Erythroblast (primary cell): ENCODE measurements at regions not wholly inside any gene's neighbourhood (a gene's known extent, or its start where the extent isn't known, plus 50 kb on each side); places are given as distances from the start of the nearest gene placed in this dataset.

Experiments used
- GATA1 ChIP-seq: IDR thresholded peaks from 2 replicates; pipeline ENCODE4 v1.6.1; 2011; ENCODE audit warnings: low read depth, mild to moderate bottlenecking, control low read depth, low read length, moderate library complexity
- POLR2A ChIP-seq: IDR thresholded peaks from 2 replicates; pipeline ENCODE4 v1.6.1; 2011; ENCODE audit warnings: mild to moderate bottlenecking, low read length

DNA sequence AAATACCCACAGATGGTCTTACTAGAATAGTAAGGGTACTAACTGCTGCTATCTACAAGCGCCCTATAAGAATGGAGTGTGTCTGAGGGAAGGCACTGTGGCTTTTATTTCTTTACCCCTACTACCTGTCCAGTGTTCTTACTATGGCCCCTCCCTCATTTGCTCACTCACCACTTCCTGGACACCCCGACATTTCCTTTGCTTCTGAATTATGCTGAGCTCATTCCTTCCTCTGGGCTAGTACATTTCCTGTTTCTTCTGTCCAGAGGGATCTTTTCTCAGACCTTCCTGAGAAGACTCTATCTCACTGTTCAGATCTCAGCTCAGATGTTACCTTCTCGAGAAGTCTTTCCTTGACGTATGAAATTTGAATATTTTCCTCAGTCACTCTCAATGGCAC lies 192.1 kb upstream of the DAB1 start:
- TF ChIP-seq POLR2A: no peak
- no peak for TF ChIP-seq GATA1
